Liver (tissue), 8 donors: ENCODE measurements at regions not wholly inside any gene's neighbourhood (a gene's known extent, or its start where the extent isn't known, plus 50 kb on each side); places are given as distances from the start of the nearest gene placed in this dataset.
"Not testable (repeated sequence)": the region's sequence is repeated elsewhere in the genome, so short reads cannot be mapped to it uniquely, and the experiment has no call there.

Experiments used
- DNase-seq: peaks from one replicate; pipeline ENCODE4 v3.0.0-alpha.2; 2017; ENCODE audit warnings: low spot score
- H3K27ac ChIP-seq, 2 donors: one replicate each; pipeline ENCODE4 v1.7.0; 2013; ENCODE audit warnings: inconsistent platforms in 2 of 2, low read length in 2 of 2, control low read depth in 1 of 2, low read depth in 1 of 2, mild to moderate bottlenecking in 1 of 2
- H3K27me3 ChIP-seq, 4 donors: one replicate each; pipeline versions ENCODE4 v1.6.1 to v1.7.0; 2013; ENCODE audit warnings: low read length in 3 of 4, inconsistent platforms in 1 of 4, mild to moderate bottlenecking in 1 of 4, moderate library complexity in 1 of 4; ENCODE audit not compliant: control insufficient read depth in 4 of 4, insufficient read depth in 4 of 4
- H3K36me3 ChIP-seq, 4 donors: one replicate each; pipeline versions ENCODE4 v1.6.1 to v1.7.0; 2013; ENCODE audit warnings: low read length in 3 of 4, mild to moderate bottlenecking in 3 of 4, low read depth in 1 of 4, moderate library complexity in 1 of 4; ENCODE audit not compliant: control insufficient read depth in 4 of 4, insufficient read depth in 3 of 4
- H3K4me1 ChIP-seq, 4 donors: one replicate each; pipeline versions ENCODE4 v1.6.1 to v1.7.0; 2013; ENCODE audit warnings: low read length in 3 of 4, mild to moderate bottlenecking in 3 of 4, moderate library complexity in 1 of 4; ENCODE audit not compliant: control insufficient read depth in 4 of 4, insufficient read depth in 4 of 4
- H3K4me3 ChIP-seq, 3 donors: one replicate each; pipeline versions ENCODE4 v1.6.1 to v1.7.0; 2013; ENCODE audit warnings: low read length in 3 of 3, control low read depth in 1 of 3, low read depth in 1 of 3, mild to moderate bottlenecking in 1 of 3
- H3K9ac ChIP-seq, 2 donors: one replicate each; pipeline ENCODE4 v1.7.0; 2013; ENCODE audit warnings: low read length in 2 of 2, mild to moderate bottlenecking in 2 of 2, moderate library complexity in 2 of 2, control low read depth in 1 of 2, low read depth in 1 of 2
- H3K9me3 ChIP-seq, 4 donors: one replicate each; pipeline versions ENCODE4 v1.6.1 to v1.7.0; 2013; ENCODE audit warnings: low read length in 3 of 4; ENCODE audit not compliant: control insufficient read depth in 4 of 4
- EGR1 ChIP-seq, 2 donors: IDR thresholded peaks; 2 replicates each; pipeline ENCODE4 v1.6.1; 2016 to 2018; ENCODE audit warnings: antibody characterized with exemption in 2 of 2, low read depth in 2 of 2
- FOXA1 ChIP-seq: IDR thresholded peaks from 2 replicates; pipeline ENCODE4 v1.6.1; 2016; ENCODE audit warnings: antibody characterized with exemption
- FOXA2 ChIP-seq: IDR thresholded peaks from 2 replicates; pipeline ENCODE4 v1.6.1; 2016; ENCODE audit warnings: antibody characterized with exemption
- GABPA ChIP-seq, 2 donors: IDR thresholded peaks in 1 of 2; conservative IDR thresholded peaks in 1 of 2; 2 replicates each; pipeline ENCODE4 v1.6.1; 2016; ENCODE audit warnings: antibody characterized with exemption in 2 of 2, mild to moderate bottlenecking in 1 of 2, moderate library complexity in 1 of 2
- HNF4A ChIP-seq, 2 donors: conservative IDR thresholded peaks; 2 replicates each; pipeline ENCODE4 v1.6.1; 2016; ENCODE audit warnings: antibody characterized with exemption in 2 of 2, mild to moderate bottlenecking in 2 of 2
- HNF4G ChIP-seq: IDR thresholded peaks from 2 replicates; pipeline ENCODE4 v1.6.1; 2016; ENCODE audit warnings: antibody characterized with exemption
- JUND ChIP-seq, 2 donors: IDR thresholded peaks; 2 replicates each; pipeline ENCODE4 v1.6.1; 2016; ENCODE audit warnings: antibody characterized with exemption in 2 of 2
- NR2F2 ChIP-seq: IDR thresholded peaks from 2 replicates; pipeline ENCODE4 v1.6.1; 2016; ENCODE audit warnings: antibody characterized with exemption
- RAD21 ChIP-seq, 2 donors: IDR thresholded peaks; 2 replicates each; pipeline ENCODE4 v1.6.1; 2016; ENCODE audit warnings: antibody characterized with exemption in 2 of 2, mild to moderate bottlenecking in 2 of 2
- SP1 ChIP-seq: IDR thresholded peaks from 2 replicates; pipeline ENCODE4 v1.6.1; 2018; ENCODE audit warnings: antibody characterized with exemption, mild to moderate bottlenecking
- TAF1 ChIP-seq: conservative IDR thresholded peaks from 2 replicates; pipeline ENCODE4 v1.6.1; 2016; ENCODE audit warnings: antibody characterized with exemption, mild to moderate bottlenecking
- WGBS: extraction: QIAGEN DNeasy Blood & Tissue Kit; methylation state at CpG from one replicate; pipeline ENCODE4 v1.1.7; 2013; 5-methylcytosine and 5-hydroxymethylcytosine counted together
- TF ChIP-seq, protein P1 (sequence below): IDR thresholded peaks from 2 replicates; pipeline ENCODE4 v1.6.1; 2016; ENCODE audit warnings: antibody characterized with exemption, mild to moderate bottlenecking
- TF ChIP-seq, protein P2 (sequence below): IDR thresholded peaks from 2 replicates; pipeline ENCODE4 v1.6.1; 2016; ENCODE audit warnings: antibody characterized with exemption
- TF ChIP-seq, protein P3 (sequence below): fragments of 150-350 bp; IDR thresholded peaks from 2 replicates; pipeline ENCODE4 v1.5.1; 2017; ENCODE audit warnings: improper control_type of control experiment, low read depth, low read length; ENCODE audit not compliant: missing input control
- TF ChIP-seq, protein P4 (sequence below): IDR thresholded peaks from 2 replicates; pipeline ENCODE4 v1.6.1; 2016; ENCODE audit warnings: antibody characterized with exemption
- donor health status: healthy.
- donor health status: healthy.
- donor health status: healthy.
- donor health status: healthy.
- donor health status: healthy.

DNA sequence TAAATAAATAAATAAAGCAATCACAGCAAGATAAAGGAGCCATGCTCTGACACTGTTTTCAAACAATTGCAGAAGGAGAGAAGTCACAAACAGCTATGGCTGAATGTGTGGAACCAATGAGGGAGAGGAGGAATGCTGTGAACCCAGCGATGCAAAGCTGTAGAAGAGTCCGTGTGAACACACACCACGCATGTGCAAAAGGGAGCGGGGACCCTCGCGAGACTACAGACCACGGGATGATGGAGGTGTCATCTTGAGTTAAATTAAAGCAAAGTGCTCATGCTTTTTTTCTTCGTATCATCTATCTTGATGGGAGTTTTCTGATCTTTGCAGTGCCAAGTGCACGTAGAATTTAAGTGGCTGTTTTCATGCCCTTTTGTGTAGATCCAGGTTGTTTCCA is 123.8 kb upstream of the CDH5 start:
- Histone ChIP-seq H3K9ac (no peak overlapping the region), H3K4me1 (no peaks in the 10 kb centered on the region), H3K4me3 (no peak overlapping the region), H3K27me3 (peaks cover 0 to 3% (median 0%) of the 10 kb centered on the region in 4 donors), H3K9me3 (peaks cover 0 to 7% (median 2%) of the 10 kb centered on the region in 4 donors), H3K36me3 (no peaks in the 10 kb centered on the region), H3K27ac (no peak overlapping the region)
- TF ChIP-seq SP1: no peak
- no peak for TF ChIP-seq GABPA (IDR thresholded peaks at IDR 0.05 in 1 of 2, conservative IDR thresholded peaks at IDR 0.05 in 1 of 2)
- TF ChIP-seq NR2F2: no peak
- no peak for TF ChIP-seq JUND (IDR thresholded peaks at IDR 0.05)
- TF ChIP-seq HNF4A (conservative IDR thresholded peaks at IDR 0.05): no peak
- no peak for TF ChIP-seq HNF4G
- TF ChIP-seq EGR1 (IDR thresholded peaks at IDR 0.05; ENCODE audit: low read depth in 2 of 2): no peak
- no peak for TF ChIP-seq FOXA2
- TF ChIP-seq, protein P1, sequence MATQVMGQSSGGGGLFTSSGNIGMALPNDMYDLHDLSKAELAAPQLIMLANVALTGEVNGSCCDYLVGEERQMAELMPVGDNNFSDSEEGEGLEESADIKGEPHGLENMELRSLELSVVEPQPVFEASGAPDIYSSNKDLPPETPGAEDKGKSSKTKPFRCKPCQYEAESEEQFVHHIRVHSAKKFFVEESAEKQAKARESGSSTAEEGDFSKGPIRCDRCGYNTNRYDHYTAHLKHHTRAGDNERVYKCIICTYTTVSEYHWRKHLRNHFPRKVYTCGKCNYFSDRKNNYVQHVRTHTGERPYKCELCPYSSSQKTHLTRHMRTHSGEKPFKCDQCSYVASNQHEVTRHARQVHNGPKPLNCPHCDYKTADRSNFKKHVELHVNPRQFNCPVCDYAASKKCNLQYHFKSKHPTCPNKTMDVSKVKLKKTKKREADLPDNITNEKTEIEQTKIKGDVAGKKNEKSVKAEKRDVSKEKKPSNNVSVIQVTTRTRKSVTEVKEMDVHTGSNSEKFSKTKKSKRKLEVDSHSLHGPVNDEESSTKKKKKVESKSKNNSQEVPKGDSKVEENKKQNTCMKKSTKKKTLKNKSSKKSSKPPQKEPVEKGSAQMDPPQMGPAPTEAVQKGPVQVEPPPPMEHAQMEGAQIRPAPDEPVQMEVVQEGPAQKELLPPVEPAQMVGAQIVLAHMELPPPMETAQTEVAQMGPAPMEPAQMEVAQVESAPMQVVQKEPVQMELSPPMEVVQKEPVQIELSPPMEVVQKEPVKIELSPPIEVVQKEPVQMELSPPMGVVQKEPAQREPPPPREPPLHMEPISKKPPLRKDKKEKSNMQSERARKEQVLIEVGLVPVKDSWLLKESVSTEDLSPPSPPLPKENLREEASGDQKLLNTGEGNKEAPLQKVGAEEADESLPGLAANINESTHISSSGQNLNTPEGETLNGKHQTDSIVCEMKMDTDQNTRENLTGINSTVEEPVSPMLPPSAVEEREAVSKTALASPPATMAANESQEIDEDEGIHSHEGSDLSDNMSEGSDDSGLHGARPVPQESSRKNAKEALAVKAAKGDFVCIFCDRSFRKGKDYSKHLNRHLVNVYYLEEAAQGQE: no peak
- no peak for TF ChIP-seq RAD21 (IDR thresholded peaks at IDR 0.05)
- TF ChIP-seq, protein P2, sequence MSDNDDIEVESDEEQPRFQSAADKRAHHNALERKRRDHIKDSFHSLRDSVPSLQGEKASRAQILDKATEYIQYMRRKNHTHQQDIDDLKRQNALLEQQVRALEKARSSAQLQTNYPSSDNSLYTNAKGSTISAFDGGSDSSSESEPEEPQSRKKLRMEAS: no peak
- 89% methylated on average over 9 of the region's 9 CpGs for WGBS
- DNase-seq: no peak

DNA sequence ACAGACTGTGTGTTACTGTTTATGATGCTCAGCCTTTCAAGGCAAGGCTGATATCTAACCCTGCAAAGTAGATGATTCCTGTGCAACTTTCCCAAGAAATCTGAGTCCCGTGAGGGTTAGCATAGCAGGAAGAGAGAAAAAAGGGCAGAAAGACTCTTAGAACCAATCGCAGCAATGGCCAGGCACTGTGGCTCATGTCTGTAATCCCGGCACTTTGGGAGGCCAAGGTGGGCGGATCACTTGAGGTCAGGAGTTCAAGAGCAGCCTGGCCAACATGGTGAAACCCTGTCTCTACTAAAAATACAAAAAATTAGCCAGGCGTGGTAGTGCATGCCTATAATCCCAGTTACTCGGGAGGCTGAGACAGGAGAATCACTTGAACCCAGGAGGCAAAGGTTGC is 124.3 kb upstream of the CDH5 start:
- H3K4me1 ChIP-seq, H3K27me3 ChIP-seq, DNase-seq, H3K27ac ChIP-seq, H3K36me3 ChIP-seq, H3K9me3 ChIP-seq, H3K9ac ChIP-seq, H3K4me3 ChIP-seq: not testable (repeated sequence)
- WGBS: 71% methylated on average over 6 of the region's 6 CpGs

DNA sequence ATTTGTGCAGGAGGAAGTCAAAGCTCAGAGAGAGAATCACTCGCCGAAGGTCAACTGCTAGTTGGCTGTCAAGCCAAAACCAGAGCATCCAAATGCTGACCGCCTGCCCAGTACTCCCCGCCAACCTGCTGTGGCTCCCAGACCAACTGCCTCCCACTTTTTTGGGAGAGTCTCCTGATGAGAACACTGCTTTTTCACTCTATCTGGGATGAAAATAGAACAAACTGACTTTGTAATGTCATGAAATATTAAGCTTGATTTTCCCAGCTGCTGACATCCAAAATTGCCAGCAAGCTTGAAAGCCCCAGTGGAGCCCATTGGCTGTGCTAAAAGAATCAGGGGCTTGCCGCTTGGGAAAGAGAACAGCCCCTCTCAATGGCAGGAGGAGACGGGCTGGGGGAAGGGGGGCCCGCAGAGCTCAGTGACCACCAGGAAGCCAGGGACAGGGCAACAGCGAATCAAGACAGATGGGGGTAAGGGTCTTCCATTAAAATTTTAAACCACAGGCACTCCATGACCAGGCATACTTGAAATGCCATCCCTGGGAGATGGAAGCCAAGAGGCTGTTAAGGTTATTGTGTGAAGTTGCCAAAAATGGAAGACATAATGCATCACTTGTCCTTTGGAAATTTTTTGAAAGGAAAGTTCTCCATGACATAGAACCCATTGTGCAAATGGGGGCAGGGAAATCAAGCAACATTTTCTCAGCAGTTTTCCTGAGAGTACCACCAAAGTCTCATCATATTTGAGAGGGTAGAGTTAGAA is 125.7 kb upstream of the CDH5 start:
- Histone ChIP-seq H3K9me3 (peaks cover 0 to 7% (median 2%) of the 10 kb centered on the region in 4 donors), H3K9ac (no peak overlapping the region), H3K27me3 (peaks cover 0 to 3% (median under 1%) of the 10 kb centered on the region in 4 donors), H3K4me1 (no peaks in the 10 kb centered on the region), H3K27ac (no peak overlapping the region), H3K4me3 (no peak overlapping the region), H3K36me3 (no peaks in the 10 kb centered on the region)
- 75% methylated on average over 8 of the region's 8 CpGs for WGBS
- no peak for DNase-seq
- TF ChIP-seq HNF4A (conservative IDR thresholded peaks at IDR 0.05): no peak
- TF ChIP-seq EGR1 (IDR thresholded peaks at IDR 0.05; ENCODE audit: low read depth in 2 of 2): no peak
- TF ChIP-seq, protein P3, sequence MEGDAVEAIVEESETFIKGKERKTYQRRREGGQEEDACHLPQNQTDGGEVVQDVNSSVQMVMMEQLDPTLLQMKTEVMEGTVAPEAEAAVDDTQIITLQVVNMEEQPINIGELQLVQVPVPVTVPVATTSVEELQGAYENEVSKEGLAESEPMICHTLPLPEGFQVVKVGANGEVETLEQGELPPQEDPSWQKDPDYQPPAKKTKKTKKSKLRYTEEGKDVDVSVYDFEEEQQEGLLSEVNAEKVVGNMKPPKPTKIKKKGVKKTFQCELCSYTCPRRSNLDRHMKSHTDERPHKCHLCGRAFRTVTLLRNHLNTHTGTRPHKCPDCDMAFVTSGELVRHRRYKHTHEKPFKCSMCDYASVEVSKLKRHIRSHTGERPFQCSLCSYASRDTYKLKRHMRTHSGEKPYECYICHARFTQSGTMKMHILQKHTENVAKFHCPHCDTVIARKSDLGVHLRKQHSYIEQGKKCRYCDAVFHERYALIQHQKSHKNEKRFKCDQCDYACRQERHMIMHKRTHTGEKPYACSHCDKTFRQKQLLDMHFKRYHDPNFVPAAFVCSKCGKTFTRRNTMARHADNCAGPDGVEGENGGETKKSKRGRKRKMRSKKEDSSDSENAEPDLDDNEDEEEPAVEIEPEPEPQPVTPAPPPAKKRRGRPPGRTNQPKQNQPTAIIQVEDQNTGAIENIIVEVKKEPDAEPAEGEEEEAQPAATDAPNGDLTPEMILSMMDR: no peak
- TF ChIP-seq NR2F2: no peak
- TF ChIP-seq, protein P1: no peak
- TF ChIP-seq GABPA (IDR thresholded peaks at IDR 0.05 in 1 of 2, conservative IDR thresholded peaks at IDR 0.05 in 1 of 2): no peak
- TF ChIP-seq FOXA1: no peak
- no peak for TF ChIP-seq HNF4G
- no peak for TF ChIP-seq TAF1
- TF ChIP-seq, protein P4, sequence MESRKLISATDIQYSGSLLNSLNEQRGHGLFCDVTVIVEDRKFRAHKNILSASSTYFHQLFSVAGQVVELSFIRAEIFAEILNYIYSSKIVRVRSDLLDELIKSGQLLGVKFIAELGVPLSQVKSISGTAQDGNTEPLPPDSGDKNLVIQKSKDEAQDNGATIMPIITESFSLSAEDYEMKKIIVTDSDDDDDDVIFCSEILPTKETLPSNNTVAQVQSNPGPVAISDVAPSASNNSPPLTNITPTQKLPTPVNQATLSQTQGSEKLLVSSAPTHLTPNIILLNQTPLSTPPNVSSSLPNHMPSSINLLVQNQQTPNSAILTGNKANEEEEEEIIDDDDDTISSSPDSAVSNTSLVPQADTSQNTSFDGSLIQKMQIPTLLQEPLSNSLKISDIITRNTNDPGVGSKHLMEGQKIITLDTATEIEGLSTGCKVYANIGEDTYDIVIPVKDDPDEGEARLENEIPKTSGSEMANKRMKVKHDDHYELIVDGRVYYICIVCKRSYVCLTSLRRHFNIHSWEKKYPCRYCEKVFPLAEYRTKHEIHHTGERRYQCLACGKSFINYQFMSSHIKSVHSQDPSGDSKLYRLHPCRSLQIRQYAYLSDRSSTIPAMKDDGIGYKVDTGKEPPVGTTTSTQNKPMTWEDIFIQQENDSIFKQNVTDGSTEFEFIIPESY: no peak
